ENCODE measurements at regions not wholly inside any gene's neighbourhood (a gene's known extent, or its start where the extent isn't known, plus 50 kb on each side); places are given as distances from the start of the nearest gene placed in this dataset.

DNA sequence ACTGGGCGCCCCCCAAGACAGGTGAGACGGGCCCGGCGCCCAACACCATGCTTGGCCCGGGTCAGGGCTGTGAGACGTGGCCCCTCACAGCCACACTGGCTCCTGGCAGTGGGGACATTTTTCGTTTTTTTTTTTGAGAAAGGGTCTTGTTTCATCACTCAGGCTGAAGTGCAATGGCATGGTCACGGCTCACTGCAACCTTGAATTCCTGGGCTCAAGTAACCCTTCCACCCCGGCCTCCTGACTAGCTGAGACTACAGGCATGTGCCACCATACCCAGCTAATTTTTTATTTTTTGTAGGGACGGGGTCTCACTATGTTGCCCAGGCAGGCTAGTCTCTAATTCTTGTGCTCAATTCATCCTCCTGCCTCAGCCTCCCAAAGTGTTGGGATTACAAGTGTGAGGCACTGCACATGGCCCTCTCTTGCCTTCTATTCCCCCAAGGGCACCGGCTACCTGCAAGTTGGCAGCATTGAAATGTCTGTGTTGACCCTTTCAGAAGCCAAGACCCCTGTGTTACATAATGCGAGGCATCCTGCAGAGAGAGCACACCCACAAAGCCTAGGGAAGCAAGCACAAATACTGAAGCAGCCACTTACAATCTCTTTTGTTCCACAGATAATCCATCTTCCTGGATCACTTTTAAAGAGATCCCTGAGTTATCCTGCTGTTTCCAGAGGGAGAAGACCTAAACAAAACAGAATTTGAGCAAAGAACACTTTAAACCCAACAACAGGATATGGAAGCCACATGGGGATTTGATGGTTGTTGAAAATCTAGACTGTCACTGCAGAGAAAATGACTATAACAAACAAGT, 57.5 kb upstream of the SLC4A11 start:
- H3K9me3 ChIP-seq (replicated peaks in 1 of 2; ENCODE audit: control insufficient read depth in 1 of 2, insufficient read depth in 1 of 2, low read length in 2 of 2), result no peaks in the 10 kb centered on the region
- no peaks in the 10 kb centered on the region for H3K27me3 ChIP-seq (ENCODE audit: control insufficient read depth in 2 of 2, insufficient read depth in 2 of 2, low read length in 2 of 2)
- no peaks in the 10 kb centered on the region for H3K4me1 ChIP-seq (ENCODE audit: control insufficient read depth in 1 of 2, insufficient read depth in 2 of 2, low read length in 2 of 2)
- no peaks in the 10 kb centered on the region for H4K20me1 ChIP-seq (ENCODE audit: insufficient read depth, low read length)
- no peak for TF ChIP-seq CTCF (IDR thresholded peaks at IDR 0.05)
- no peaks in the 10 kb centered on the region for H3K79me2 ChIP-seq (ENCODE audit: insufficient read depth, low read length)
- no peak overlapping the region for H2AFZ ChIP-seq (ENCODE audit: insufficient read depth, low read depth, low read length, poor library complexity, severe bottlenecking)
- H3K36me3 Mint-ChIP-seq, result peaks cover 64 to 97% of the 10 kb centered on the region in 2 donors
- no peak overlapping the region for H3K4me3 Mint-ChIP-seq
- H3K27ac Mint-ChIP-seq, result no peak overlapping the region
- H3K4me2 ChIP-seq (replicated peaks; ENCODE audit: extremely low read depth, low read length, poor library complexity, severe bottlenecking), result no peak overlapping the region
- H3K4me1 Mint-ChIP-seq, result no peaks in the 10 kb centered on the region
- intact Hi-C loops (cut with micrococcal nuclease), result no loop called here
- peaks cover 0 to 1% (median 0%) of the 10 kb centered on the region in 7 donors for H3K9me3 Mint-ChIP-seq
- peaks cover 0 to 2% (median 0%) of the 10 kb centered on the region in 3 donors for H3K27me3 Mint-ChIP-seq (ENCODE audit: low read depth in 3 of 3)
- no peak for DNase-seq
- peaks cover 58 to 94% of the 10 kb centered on the region in 2 donors for H3K36me3 ChIP-seq (replicated peaks in 1 of 2; ENCODE audit: control insufficient read depth in 1 of 2, insufficient read depth in 2 of 2, low read length in 2 of 2)
- H3K9ac ChIP-seq (ENCODE audit: insufficient read depth, low read length, poor library complexity, severe bottlenecking), result no peak overlapping the region
- H3K27ac ChIP-seq (ENCODE audit: low read depth in 1 of 2, low read length in 2 of 2), result no peak overlapping the region
- H3K4me3 ChIP-seq (replicated peaks in 1 of 3; ENCODE audit: low read depth in 2 of 3, low read length in 3 of 3), result no peak overlapping the region
- 100% methylated on average over 11 of the region's 12 CpGs for WGBS (ENCODE audit: insufficient coverage)

Data from CD14-positive monocyte (primary cell).